WTC11 (cell line): ENCODE measurements at regions not wholly inside any gene's neighbourhood (a gene's known extent, or its start where the extent isn't known, plus 50 kb on each side); places are given as distances from the start of the nearest gene placed in this dataset.

Experiments used
- ATAC-seq: fragments of 200-7000 bp; cut with Tn5 transposase; 2 replicates; pipeline ENCODE4 v1.10.0; 2021; ENCODE audit warnings: mild to moderate bottlenecking, moderate library complexity
- CTCF ChIA-PET: fragments of 300-600 bp; sonication (Branson Sonifier 250); formaldehyde crosslinking; loops from one replicate; lab custom pipeline; 2021; ENCODE audit warnings: antibody characterized with exemption; lab: Charles Lee
- POLR2A ChIA-PET: fragments of 350-600 bp; sonication (Branson Sonifier 250); formaldehyde crosslinking; loops from one replicate; lab custom pipeline; 2021; ENCODE audit warnings: antibody characterized with exemption; lab: Charles Lee
- DNase-seq: peaks from one replicate; pipeline ENCODE4 v3.0.0; 2021; ENCODE audit warnings: low spot score
- H3K27ac Mint-ChIP-seq: 2 replicates; pipeline ENCODE4 v1.8.0; 2021; ENCODE audit warnings: mixed read lengths
- H3K27me3 Mint-ChIP-seq: 2 replicates; pipeline ENCODE4 v1.8.0; 2021; ENCODE audit warnings: low read depth, mild to moderate bottlenecking, moderate library complexity, mixed read lengths
- H3K36me3 Mint-ChIP-seq: 2 replicates; pipeline ENCODE4 v1.8.0; 2021; ENCODE audit warnings: mixed read lengths
- H3K4me1 Mint-ChIP-seq: 2 replicates; pipeline ENCODE4 v1.8.0; 2022; ENCODE audit warnings: mixed read lengths
- H3K4me3 Mint-ChIP-seq: 2 replicates; pipeline ENCODE4 v1.8.0; 2021; ENCODE audit warnings: mild to moderate bottlenecking, moderate library complexity, mixed read lengths
- H3K9me3 Mint-ChIP-seq: 2 replicates; pipeline ENCODE4 v1.8.0; 2021; ENCODE audit warnings: mixed read lengths
- HMGA2 ChIP-seq: fragments of 250-450 bp; sonication (Bioruptor Pico); IDR thresholded peaks from 2 replicates; pipeline ENCODE4 v1.4.0; 2021; ENCODE audit warnings: mild to moderate bottlenecking, moderate library complexity
- JUN ChIP-seq: sonication (generic); formaldehyde crosslinking; IDR thresholded peaks from 2 replicates; pipeline ENCODE4 v1.8.0; 2023; ENCODE audit warnings: mild to moderate bottlenecking, missing genetic modification reagents
- MYBL2 ChIP-seq: sonication (generic); formaldehyde crosslinking; IDR thresholded peaks from 2 replicates; pipeline ENCODE4 v1.8.1; 2023; ENCODE audit warnings: mild to moderate bottlenecking, moderate library complexity, missing genetic modification reagents
- PRRX2 ChIP-seq: fragments of 250-450 bp; sonication (Bioruptor Pico); IDR thresholded peaks from 2 replicates; pipeline ENCODE4 v1.8.0; 2021; ENCODE audit warnings: mild to moderate bottlenecking
- RORB ChIP-seq: fragments of 250-450 bp; sonication (Bioruptor Pico); IDR thresholded peaks from 2 replicates; pipeline ENCODE4 v1.9.0; 2021; ENCODE audit warnings: mild to moderate bottlenecking
- SMAD3 ChIP-seq: sonication (generic); formaldehyde crosslinking; IDR thresholded peaks from 2 replicates; pipeline ENCODE4 v1.8.0; 2022; ENCODE audit warnings: missing genetic modification reagents, mild to moderate bottlenecking, borderline replicate concordance
- ZNF263 ChIP-seq: sonication (generic); formaldehyde crosslinking; IDR thresholded peaks from 2 replicates; pipeline ENCODE4 v1.8.1; 2022; ENCODE audit warnings: low read depth, mild to moderate bottlenecking, moderate library complexity, missing genetic modification reagents
- ZNF317 ChIP-seq: sonication (generic); formaldehyde crosslinking; IDR thresholded peaks from 2 replicates; pipeline ENCODE4 v1.8.1; 2023; ENCODE audit warnings: low read depth, mild to moderate bottlenecking, moderate library complexity, missing genetic modification reagents, borderline replicate concordance
- ZNF396 ChIP-seq: fragments of 250-450 bp; sonication (Bioruptor Pico); IDR thresholded peaks from 2 replicates; pipeline ENCODE4 v1.8.0; 2021; ENCODE audit warnings: mild to moderate bottlenecking, moderate library complexity, borderline replicate concordance
- ZNF671 ChIP-seq: fragments of 250-450 bp; sonication (Bioruptor Pico); IDR thresholded peaks from 2 replicates; pipeline ENCODE4 v1.8.0; 2021; ENCODE audit warnings: mild to moderate bottlenecking
- TF ChIP-seq, protein P1 (sequence below): fragments of 250-450 bp; sonication (Bioruptor Pico); IDR thresholded peaks from 2 replicates; pipeline ENCODE4 v1.9.0; 2021; ENCODE audit warnings: mild to moderate bottlenecking, borderline replicate concordance
- TF ChIP-seq, protein P2 (sequence below): sonication (generic); formaldehyde crosslinking; IDR thresholded peaks from 2 replicates; pipeline ENCODE4 v1.8.1; 2022; ENCODE audit warnings: mild to moderate bottlenecking, moderate library complexity, missing genetic modification reagents
- TF ChIP-seq, protein P3 (sequence below): sonication (generic); formaldehyde crosslinking; IDR thresholded peaks from 2 replicates; pipeline ENCODE4 v1.8.1; 2023; ENCODE audit warnings: mild to moderate bottlenecking, missing genetic modification reagents, moderate library complexity
- TF ChIP-seq, protein P4 (sequence below): fragments of 250-450 bp; sonication (Bioruptor Pico); IDR thresholded peaks from 2 replicates; pipeline ENCODE4 v1.9.0; 2021; ENCODE audit warnings: mild to moderate bottlenecking
- TF ChIP-seq, protein P5 (sequence below): sonication (generic); formaldehyde crosslinking; IDR thresholded peaks from 2 replicates; pipeline ENCODE4 v1.8.0; 2022; ENCODE audit warnings: missing genetic modification reagents
- TF ChIP-seq, protein P6 (sequence below): sonication (generic); formaldehyde crosslinking; IDR thresholded peaks from 2 replicates; pipeline ENCODE4 v1.8.0; 2022; ENCODE audit warnings: mild to moderate bottlenecking, missing genetic modification reagents
- TF ChIP-seq, protein P7 (sequence below): sonication (generic); formaldehyde crosslinking; conservative IDR thresholded peaks from 2 replicates; pipeline ENCODE4 v1.8.1; 2022; ENCODE audit warnings: mild to moderate bottlenecking, missing genetic modification reagents
- TF ChIP-seq, protein P8 (sequence below): sonication (generic); formaldehyde crosslinking; IDR thresholded peaks from 2 replicates; pipeline ENCODE4 v1.8.0; 2023; ENCODE audit warnings: missing genetic modification reagents, mild to moderate bottlenecking, borderline replicate concordance

DNA sequence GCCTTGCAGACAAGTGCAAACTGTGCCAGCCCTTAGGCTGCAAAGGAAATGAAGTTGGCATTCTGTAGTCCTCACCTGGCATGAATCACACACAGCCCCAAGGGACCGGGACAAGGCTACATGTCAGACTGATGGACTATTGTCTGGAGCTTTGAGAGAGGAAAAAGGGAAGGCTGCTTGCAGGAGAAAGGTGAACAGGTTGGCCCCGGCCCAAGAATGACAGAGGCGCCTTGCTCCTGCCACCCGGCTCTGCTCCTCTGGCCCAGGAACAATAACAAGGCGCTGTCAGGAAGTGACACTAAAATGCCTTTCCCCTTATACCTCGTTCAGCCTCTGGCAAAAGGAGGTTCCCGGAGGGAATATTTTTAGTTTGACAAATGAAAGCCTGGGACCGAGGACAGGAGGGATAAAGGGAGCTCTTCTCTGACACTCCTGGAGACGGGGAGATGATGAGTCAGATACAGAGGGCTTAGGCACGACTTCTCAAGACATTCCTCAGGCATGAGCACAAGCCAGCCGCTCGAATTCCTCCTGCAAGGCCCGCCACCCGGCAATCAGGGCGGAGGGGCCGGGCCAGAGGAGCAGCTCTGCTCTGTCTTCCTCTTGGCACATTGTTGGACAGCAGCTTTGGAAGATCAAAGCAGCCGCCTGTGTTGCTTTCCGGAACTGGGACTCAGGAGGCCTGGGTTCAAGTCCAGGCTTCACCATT is 105.8 kb downstream of the NOG start:
- no peak overlapping the region for H3K27ac Mint-ChIP-seq
- H3K9me3 Mint-ChIP-seq, result no peaks in the 10 kb centered on the region
- TF ChIP-seq JUN (CRISPR knock-in tag) (no peak), PRRX2 (no peak), RORB (CRISPR knock-in tag) (no peak), ZNF396 (CRISPR knock-in tag) (no peak), HMGA2 (CRISPR knock-in tag) (no peak), MYBL2 (CRISPR knock-in tag) (no peak), ZNF317 (no peak), SMAD3 (CRISPR knock-in tag) (no peak), ZNF263 (no peak), ZNF671 (CRISPR knock-in tag) (no peak)
- TF ChIP-seq, protein P1, sequence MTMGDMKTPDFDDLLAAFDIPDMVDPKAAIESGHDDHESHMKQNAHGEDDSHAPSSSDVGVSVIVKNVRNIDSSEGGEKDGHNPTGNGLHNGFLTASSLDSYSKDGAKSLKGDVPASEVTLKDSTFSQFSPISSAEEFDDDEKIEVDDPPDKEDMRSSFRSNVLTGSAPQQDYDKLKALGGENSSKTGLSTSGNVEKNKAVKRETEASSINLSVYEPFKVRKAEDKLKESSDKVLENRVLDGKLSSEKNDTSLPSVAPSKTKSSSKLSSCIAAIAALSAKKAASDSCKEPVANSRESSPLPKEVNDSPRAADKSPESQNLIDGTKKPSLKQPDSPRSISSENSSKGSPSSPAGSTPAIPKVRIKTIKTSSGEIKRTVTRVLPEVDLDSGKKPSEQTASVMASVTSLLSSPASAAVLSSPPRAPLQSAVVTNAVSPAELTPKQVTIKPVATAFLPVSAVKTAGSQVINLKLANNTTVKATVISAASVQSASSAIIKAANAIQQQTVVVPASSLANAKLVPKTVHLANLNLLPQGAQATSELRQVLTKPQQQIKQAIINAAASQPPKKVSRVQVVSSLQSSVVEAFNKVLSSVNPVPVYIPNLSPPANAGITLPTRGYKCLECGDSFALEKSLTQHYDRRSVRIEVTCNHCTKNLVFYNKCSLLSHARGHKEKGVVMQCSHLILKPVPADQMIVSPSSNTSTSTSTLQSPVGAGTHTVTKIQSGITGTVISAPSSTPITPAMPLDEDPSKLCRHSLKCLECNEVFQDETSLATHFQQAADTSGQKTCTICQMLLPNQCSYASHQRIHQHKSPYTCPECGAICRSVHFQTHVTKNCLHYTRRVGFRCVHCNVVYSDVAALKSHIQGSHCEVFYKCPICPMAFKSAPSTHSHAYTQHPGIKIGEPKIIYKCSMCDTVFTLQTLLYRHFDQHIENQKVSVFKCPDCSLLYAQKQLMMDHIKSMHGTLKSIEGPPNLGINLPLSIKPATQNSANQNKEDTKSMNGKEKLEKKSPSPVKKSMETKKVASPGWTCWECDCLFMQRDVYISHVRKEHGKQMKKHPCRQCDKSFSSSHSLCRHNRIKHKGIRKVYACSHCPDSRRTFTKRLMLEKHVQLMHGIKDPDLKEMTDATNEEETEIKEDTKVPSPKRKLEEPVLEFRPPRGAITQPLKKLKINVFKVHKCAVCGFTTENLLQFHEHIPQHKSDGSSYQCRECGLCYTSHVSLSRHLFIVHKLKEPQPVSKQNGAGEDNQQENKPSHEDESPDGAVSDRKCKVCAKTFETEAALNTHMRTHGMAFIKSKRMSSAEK (CRISPR knock-in tag), result no peak
- TF ChIP-seq, protein P2, sequence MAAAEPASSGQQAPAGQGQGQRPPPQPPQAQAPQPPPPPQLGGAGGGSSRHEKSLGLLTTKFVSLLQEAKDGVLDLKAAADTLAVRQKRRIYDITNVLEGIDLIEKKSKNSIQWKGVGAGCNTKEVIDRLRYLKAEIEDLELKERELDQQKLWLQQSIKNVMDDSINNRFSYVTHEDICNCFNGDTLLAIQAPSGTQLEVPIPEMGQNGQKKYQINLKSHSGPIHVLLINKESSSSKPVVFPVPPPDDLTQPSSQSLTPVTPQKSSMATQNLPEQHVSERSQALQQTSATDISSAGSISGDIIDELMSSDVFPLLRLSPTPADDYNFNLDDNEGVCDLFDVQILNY (CRISPR knock-in tag), result no peak
- TF ChIP-seq, protein P3, sequence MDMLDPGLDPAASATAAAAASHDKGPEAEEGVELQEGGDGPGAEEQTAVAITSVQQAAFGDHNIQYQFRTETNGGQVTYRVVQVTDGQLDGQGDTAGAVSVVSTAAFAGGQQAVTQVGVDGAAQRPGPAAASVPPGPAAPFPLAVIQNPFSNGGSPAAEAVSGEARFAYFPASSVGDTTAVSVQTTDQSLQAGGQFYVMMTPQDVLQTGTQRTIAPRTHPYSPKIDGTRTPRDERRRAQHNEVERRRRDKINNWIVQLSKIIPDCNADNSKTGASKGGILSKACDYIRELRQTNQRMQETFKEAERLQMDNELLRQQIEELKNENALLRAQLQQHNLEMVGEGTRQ, result no peak
- TF ChIP-seq, protein P4, sequence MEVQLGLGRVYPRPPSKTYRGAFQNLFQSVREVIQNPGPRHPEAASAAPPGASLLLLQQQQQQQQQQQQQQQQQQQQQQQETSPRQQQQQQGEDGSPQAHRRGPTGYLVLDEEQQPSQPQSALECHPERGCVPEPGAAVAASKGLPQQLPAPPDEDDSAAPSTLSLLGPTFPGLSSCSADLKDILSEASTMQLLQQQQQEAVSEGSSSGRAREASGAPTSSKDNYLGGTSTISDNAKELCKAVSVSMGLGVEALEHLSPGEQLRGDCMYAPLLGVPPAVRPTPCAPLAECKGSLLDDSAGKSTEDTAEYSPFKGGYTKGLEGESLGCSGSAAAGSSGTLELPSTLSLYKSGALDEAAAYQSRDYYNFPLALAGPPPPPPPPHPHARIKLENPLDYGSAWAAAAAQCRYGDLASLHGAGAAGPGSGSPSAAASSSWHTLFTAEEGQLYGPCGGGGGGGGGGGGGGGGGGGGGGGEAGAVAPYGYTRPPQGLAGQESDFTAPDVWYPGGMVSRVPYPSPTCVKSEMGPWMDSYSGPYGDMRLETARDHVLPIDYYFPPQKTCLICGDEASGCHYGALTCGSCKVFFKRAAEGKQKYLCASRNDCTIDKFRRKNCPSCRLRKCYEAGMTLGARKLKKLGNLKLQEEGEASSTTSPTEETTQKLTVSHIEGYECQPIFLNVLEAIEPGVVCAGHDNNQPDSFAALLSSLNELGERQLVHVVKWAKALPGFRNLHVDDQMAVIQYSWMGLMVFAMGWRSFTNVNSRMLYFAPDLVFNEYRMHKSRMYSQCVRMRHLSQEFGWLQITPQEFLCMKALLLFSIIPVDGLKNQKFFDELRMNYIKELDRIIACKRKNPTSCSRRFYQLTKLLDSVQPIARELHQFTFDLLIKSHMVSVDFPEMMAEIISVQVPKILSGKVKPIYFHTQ (CRISPR knock-in tag), result no peak
- TF ChIP-seq, protein P5, sequence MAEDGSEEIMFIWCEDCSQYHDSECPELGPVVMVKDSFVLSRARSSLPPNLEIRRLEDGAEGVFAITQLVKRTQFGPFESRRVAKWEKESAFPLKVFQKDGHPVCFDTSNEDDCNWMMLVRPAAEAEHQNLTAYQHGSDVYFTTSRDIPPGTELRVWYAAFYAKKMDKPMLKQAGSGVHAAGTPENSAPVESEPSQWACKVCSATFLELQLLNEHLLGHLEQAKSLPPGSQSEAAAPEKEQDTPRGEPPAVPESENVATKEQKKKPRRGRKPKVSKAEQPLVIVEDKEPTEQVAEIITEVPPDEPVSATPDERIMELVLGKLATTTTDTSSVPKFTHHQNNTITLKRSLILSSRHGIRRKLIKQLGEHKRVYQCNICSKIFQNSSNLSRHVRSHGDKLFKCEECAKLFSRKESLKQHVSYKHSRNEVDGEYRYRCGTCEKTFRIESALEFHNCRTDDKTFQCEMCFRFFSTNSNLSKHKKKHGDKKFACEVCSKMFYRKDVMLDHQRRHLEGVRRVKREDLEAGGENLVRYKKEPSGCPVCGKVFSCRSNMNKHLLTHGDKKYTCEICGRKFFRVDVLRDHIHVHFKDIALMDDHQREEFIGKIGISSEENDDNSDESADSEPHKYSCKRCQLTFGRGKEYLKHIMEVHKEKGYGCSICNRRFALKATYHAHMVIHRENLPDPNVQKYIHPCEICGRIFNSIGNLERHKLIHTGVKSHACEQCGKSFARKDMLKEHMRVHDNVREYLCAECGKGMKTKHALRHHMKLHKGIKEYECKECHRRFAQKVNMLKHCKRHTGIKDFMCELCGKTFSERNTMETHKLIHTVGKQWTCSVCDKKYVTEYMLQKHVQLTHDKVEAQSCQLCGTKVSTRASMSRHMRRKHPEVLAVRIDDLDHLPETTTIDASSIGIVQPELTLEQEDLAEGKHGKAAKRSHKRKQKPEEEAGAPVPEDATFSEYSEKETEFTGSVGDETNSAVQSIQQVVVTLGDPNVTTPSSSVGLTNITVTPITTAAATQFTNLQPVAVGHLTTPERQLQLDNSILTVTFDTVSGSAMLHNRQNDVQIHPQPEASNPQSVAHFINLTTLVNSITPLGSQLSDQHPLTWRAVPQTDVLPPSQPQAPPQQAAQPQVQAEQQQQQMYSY (CRISPR knock-in tag), result no peak
- TF ChIP-seq, protein P6, sequence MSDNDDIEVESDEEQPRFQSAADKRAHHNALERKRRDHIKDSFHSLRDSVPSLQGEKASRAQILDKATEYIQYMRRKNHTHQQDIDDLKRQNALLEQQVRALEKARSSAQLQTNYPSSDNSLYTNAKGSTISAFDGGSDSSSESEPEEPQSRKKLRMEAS, result no peak
- TF ChIP-seq, protein P7, sequence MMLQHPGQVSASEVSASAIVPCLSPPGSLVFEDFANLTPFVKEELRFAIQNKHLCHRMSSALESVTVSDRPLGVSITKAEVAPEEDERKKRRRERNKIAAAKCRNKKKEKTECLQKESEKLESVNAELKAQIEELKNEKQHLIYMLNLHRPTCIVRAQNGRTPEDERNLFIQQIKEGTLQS (CRISPR knock-in tag), result no peak
- TF ChIP-seq, protein P8, sequence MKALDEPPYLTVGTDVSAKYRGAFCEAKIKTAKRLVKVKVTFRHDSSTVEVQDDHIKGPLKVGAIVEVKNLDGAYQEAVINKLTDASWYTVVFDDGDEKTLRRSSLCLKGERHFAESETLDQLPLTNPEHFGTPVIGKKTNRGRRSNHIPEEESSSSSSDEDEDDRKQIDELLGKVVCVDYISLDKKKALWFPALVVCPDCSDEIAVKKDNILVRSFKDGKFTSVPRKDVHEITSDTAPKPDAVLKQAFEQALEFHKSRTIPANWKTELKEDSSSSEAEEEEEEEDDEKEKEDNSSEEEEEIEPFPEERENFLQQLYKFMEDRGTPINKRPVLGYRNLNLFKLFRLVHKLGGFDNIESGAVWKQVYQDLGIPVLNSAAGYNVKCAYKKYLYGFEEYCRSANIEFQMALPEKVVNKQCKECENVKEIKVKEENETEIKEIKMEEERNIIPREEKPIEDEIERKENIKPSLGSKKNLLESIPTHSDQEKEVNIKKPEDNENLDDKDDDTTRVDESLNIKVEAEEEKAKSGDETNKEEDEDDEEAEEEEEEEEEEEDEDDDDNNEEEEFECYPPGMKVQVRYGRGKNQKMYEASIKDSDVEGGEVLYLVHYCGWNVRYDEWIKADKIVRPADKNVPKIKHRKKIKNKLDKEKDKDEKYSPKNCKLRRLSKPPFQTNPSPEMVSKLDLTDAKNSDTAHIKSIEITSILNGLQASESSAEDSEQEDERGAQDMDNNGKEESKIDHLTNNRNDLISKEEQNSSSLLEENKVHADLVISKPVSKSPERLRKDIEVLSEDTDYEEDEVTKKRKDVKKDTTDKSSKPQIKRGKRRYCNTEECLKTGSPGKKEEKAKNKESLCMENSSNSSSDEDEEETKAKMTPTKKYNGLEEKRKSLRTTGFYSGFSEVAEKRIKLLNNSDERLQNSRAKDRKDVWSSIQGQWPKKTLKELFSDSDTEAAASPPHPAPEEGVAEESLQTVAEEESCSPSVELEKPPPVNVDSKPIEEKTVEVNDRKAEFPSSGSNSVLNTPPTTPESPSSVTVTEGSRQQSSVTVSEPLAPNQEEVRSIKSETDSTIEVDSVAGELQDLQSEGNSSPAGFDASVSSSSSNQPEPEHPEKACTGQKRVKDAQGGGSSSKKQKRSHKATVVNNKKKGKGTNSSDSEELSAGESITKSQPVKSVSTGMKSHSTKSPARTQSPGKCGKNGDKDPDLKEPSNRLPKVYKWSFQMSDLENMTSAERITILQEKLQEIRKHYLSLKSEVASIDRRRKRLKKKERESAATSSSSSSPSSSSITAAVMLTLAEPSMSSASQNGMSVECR (CRISPR knock-in tag), result no peak
- TF ChIP-seq, all 79 proteins: peak for 0
- ChIA-PET CTCF (interaction anchor here (0.5 to 1.7 kb wide), 3 partner anchors 17 to 200 kb away, joined by 3 to 15 read pairs (median 4); no protein-coding TSS in a partner anchor), POLR2A (no interaction called here)
- Mint-ChIP-seq H3K4me1 (peaks cover 16% of the 10 kb centered on the region), H3K27me3 (no peaks in the 10 kb centered on the region), H3K4me3 (no peak overlapping the region), H3K36me3 (no peaks in the 10 kb centered on the region)
- DNase-seq (peak; percentile 51), ATAC-seq (peak; percentile 92)
